KMS-11 (cell line): ENCODE measurements at regions not wholly inside any gene's neighbourhood (a gene's known extent, or its start where the extent isn't known, plus 50 kb on each side); places are given as distances from the start of the nearest gene placed in this dataset.

Experiments used
- H2AFZ ChIP-seq: fragments of 200-600 bp; sonication (generic); 2 replicates; pipeline ENCODE4 v1.6.1; 2016; ENCODE audit warnings: antibody characterized with exemption, mixed run types, low read depth
- H3K27ac ChIP-seq: fragments of 200-600 bp; sonication (generic); 2 replicates; pipeline ENCODE4 v1.6.1; 2016; ENCODE audit warnings: mild to moderate bottlenecking, mixed run types
- H3K27me3 ChIP-seq: fragments of 200-600 bp; sonication (generic); 2 replicates; pipeline ENCODE4 v1.6.1; 2017; ENCODE audit warnings: mild to moderate bottlenecking, low read depth, mixed run types, moderate library complexity; ENCODE audit not compliant: insufficient read depth
- H3K36me3 ChIP-seq: fragments of 200-600 bp; sonication (generic); 2 replicates; pipeline ENCODE4 v1.6.1; 2017; ENCODE audit warnings: mild to moderate bottlenecking, mixed run types; ENCODE audit not compliant: insufficient read depth
- H3K4me1 ChIP-seq: fragments of 200-600 bp; sonication (generic); 2 replicates; pipeline ENCODE4 v1.6.1; 2016; ENCODE audit warnings: mild to moderate bottlenecking, low read depth, mixed run types; ENCODE audit not compliant: poor library complexity, severe bottlenecking
- H3K4me2 ChIP-seq: fragments of 200-600 bp; sonication (generic); 2 replicates; pipeline ENCODE4 v1.7.0; 2016; ENCODE audit warnings: mild to moderate bottlenecking, mixed run types
- H3K4me3 ChIP-seq: fragments of 200-600 bp; sonication (generic); IDR thresholded peaks from 2 replicates; pipeline ENCODE4 v1.6.1; 2017; ENCODE audit warnings: low read depth, low read length, mixed read lengths; ENCODE audit not compliant: insufficient read depth
- H3K79me2 ChIP-seq: fragments of 200-600 bp; sonication (generic); 2 replicates; pipeline ENCODE4 v1.6.1; 2016; ENCODE audit warnings: low read depth, mixed run types; ENCODE audit not compliant: insufficient read depth
- H3K9ac ChIP-seq: fragments of 200-600 bp; sonication (generic); 2 replicates; pipeline ENCODE4 v1.6.1; 2016; ENCODE audit warnings: mild to moderate bottlenecking, mixed run types
- H4K20me1 ChIP-seq: fragments of 200-600 bp; sonication (generic); 2 replicates; pipeline ENCODE4 v1.6.1; 2016; ENCODE audit warnings: mild to moderate bottlenecking, mixed run types; ENCODE audit not compliant: insufficient read depth
- TF ChIP-seq, protein P1 (sequence below): fragments of 200-600 bp; sonication (generic); conservative IDR thresholded peaks from 2 replicates; pipeline ENCODE4 v1.6.1; 2017; ENCODE audit warnings: low read depth, mild to moderate bottlenecking, antibody characterized with exemption, low read length, moderate library complexity, mixed read lengths

DNA sequence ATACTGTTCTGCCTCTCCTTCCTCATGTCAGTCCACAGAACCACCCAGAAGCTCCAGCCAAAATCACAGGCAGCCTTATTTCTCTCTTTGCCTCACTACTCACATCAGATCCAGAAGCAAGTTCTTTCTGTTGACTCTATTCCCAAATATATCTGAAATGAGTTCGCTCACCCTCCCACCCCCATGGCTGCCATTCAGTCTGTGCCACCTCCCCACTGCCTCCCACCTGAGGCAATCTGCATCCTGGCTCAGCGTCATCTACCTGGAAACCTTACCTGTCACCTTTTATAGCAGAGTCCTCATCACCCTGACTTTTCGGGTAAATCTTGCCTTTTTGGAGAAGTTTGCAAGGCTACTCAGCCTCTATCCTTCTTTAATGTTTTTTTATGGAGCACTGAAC, 501.8 kb downstream of the BCL11B start:
- no peak overlapping the region for H3K4me3 ChIP-seq
- no peaks in the 10 kb centered on the region for H3K27me3 ChIP-seq
- H2AFZ ChIP-seq: no peak overlapping the region
- no peak overlapping the region for H3K27ac ChIP-seq
- no peaks in the 10 kb centered on the region for H3K4me1 ChIP-seq
- no peaks in the 10 kb centered on the region for H3K36me3 ChIP-seq
- TF ChIP-seq, protein P1, sequence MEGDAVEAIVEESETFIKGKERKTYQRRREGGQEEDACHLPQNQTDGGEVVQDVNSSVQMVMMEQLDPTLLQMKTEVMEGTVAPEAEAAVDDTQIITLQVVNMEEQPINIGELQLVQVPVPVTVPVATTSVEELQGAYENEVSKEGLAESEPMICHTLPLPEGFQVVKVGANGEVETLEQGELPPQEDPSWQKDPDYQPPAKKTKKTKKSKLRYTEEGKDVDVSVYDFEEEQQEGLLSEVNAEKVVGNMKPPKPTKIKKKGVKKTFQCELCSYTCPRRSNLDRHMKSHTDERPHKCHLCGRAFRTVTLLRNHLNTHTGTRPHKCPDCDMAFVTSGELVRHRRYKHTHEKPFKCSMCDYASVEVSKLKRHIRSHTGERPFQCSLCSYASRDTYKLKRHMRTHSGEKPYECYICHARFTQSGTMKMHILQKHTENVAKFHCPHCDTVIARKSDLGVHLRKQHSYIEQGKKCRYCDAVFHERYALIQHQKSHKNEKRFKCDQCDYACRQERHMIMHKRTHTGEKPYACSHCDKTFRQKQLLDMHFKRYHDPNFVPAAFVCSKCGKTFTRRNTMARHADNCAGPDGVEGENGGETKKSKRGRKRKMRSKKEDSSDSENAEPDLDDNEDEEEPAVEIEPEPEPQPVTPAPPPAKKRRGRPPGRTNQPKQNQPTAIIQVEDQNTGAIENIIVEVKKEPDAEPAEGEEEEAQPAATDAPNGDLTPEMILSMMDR: no peak
- no peaks in the 10 kb centered on the region for H4K20me1 ChIP-seq
- H3K9ac ChIP-seq: no peak overlapping the region
- H3K79me2 ChIP-seq: no peaks in the 10 kb centered on the region
- H3K4me2 ChIP-seq: no peak overlapping the region

DNA sequence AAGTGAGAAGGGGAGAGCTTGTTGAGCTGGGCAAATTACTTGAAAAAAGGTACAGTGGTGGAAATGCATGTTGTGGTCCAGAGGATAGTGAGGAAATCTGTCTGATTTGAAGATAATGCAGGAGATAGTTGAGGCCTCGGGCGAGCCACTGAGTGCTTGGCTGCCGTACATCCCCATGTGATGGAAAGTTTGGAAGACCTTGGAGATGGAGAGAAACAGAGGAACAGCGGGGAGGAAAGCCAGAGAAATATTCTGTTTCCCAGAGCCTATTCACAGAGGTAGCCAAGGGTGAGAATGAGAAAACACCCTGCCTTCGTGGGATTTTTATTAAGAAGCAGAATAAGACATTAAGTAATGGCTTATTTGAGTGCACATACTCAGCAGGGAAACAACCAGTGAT, 498.2 kb downstream of the BCL11B start:
- H3K27ac ChIP-seq: no peak overlapping the region
- H4K20me1 ChIP-seq: no peaks in the 10 kb centered on the region
- no peaks in the 10 kb centered on the region for H3K27me3 ChIP-seq
- no peak overlapping the region for H2AFZ ChIP-seq
- H3K9ac ChIP-seq: no peak overlapping the region
- no peak overlapping the region for H3K4me2 ChIP-seq
- TF ChIP-seq, protein P1: no peak
- no peak overlapping the region for H3K4me3 ChIP-seq
- H3K4me1 ChIP-seq: no peaks in the 10 kb centered on the region
- H3K79me2 ChIP-seq: no peaks in the 10 kb centered on the region
- no peaks in the 10 kb centered on the region for H3K36me3 ChIP-seq

DNA sequence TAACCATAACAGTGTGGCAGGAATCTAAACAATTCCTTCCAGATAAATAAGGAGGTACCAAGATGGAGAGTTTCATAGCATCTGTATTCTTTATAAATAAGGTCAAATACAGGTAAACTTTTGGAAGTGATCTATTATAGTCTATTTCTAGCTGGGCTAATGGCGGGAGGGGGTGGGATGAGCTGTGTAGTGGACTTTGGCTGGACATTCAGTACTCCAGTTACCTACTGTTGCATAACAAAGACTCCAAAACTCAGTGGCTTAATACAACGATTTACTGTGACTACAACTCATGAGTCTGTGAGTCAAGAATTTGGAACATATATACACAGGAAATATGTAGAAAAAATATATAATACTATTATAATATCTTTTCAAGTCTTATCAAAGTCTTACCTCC, 496.1 kb downstream of the BCL11B start:
- Histone ChIP-seq H3K36me3 (no peaks in the 10 kb centered on the region), H2AFZ (no peak overlapping the region), H3K27ac (no peak overlapping the region), H3K79me2 (no peaks in the 10 kb centered on the region), H4K20me1 (no peaks in the 10 kb centered on the region), H3K27me3 (no peaks in the 10 kb centered on the region), H3K9ac (no peak overlapping the region), H3K4me3 (no peak overlapping the region), H3K4me2 (no peak overlapping the region), H3K4me1 (no peaks in the 10 kb centered on the region)
- TF ChIP-seq, protein P1: no peak

DNA sequence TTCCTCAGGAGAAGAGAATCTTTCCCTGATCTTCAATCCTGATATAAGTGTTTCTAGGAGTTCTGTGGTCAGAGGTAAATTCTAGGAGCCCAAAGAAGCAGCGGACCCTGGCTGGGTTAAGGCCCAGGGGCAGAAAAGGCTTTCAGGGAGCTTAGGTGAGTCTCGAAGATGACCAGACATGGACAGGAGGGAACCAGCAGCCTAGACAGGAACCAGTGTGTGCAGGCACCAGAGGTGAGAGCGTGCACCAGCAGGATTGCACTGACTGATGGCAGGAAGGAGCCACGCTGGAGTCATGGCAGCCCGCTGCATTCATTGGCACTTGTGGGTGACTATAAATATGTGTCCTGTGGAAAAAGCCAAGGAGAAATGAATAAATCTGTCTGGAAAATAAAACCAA, 489.9 kb downstream of the BCL11B start:
- TF ChIP-seq, protein P1: no peak
- no peaks in the 10 kb centered on the region for H3K27me3 ChIP-seq

DNA sequence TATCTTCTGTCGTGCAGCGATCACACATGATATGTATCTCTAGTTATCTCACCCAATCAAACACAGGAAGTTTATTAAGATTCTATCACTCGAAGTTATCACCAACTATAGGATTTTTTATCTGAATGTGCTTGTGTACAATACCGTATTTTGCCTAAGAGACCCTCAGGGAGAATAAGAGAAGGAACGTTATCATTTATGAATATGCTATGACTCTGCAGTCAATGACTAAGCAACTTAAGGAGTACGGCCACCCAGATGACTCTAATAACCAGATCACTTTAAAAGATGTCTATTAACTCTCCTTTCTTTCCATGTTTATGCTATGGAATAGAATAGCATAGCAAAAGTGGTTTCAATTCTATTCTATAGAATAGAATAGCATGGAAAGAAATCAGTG, 486.4 kb downstream of the BCL11B start:
- Histone ChIP-seq H3K27ac (no peak overlapping the region), H3K4me3 (no peak overlapping the region), H3K36me3 (no peaks in the 10 kb centered on the region), H3K27me3 (no peaks in the 10 kb centered on the region), H3K4me1 (no peaks in the 10 kb centered on the region), H2AFZ (no peak overlapping the region), H3K4me2 (no peak overlapping the region), H3K79me2 (no peaks in the 10 kb centered on the region), H4K20me1 (no peaks in the 10 kb centered on the region), H3K9ac (no peak overlapping the region)
- TF ChIP-seq, protein P1: no peak

More for the DNA sequence above, 489.9 kb downstream of the BCL11B start:
- no peak overlapping the region for H3K4me2 ChIP-seq
- no peaks in the 10 kb centered on the region for H3K4me1 ChIP-seq
- no peaks in the 10 kb centered on the region for H4K20me1 ChIP-seq
- no peak overlapping the region for H3K9ac ChIP-seq
- H2AFZ ChIP-seq: no peak overlapping the region
- no peak overlapping the region for H3K4me3 ChIP-seq
- H3K27ac ChIP-seq: no peak overlapping the region
- H3K79me2 ChIP-seq: no peaks in the 10 kb centered on the region
- no peaks in the 10 kb centered on the region for H3K36me3 ChIP-seq
